HG03097 (cell line): ENCODE measurements at regions not wholly inside any gene's neighbourhood (a gene's known extent, or its start where the extent isn't known, plus 50 kb on each side); places are given as distances from the start of the nearest gene placed in this dataset.
"Not testable (repeated sequence)": the region's sequence is repeated elsewhere in the genome, so short reads cannot be mapped to it uniquely, and the experiment has no call there.

Experiments used
- ATAC-seq: cut with Tn5 transposase; IDR thresholded peaks from one replicate; pipeline ENCODE4 v1.9.1; 2021; ENCODE audit not compliant: unreplicated experiment, low FRiP score

DNA sequence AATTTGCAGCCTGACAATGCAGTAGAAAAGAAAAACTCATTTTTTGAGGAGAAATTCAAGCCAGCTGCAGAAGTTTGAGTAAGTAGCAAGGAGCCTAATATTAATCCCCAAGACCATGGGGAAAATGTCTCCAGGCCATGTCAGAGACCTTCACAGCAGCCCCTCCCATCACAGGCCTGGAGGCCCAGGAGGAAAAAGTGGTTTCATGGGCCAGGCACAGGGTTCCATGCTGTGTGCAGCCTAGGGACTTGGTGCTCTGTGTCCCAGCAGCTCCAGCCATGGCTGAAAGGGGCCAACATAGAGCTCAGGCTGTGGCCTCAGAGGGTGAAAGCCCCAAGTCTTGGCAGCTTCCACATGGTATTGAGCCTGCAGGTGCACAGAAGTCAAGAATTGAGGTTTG, 418.4 kb downstream of the HINT1 start:
- not testable (repeated sequence) for ATAC-seq

DNA sequence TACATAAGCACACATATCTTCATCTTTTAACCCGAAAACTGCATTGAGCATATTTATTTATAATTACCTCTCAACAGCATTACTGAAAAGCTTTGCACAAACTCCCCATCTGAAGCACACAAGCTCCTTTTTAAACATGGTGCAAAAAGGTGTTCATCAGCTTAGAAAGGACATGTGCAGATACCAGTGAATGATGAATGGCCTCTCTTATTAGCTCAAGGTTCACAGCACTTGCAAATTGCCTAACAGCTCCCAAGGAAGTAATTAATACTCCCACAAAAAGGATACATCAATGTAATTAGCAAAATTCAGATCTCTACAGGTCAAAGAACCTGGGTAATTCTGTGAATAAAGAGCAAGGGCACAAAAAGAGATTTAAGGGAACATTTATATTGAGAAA, 422.0 kb downstream of the HINT1 start:
- ATAC-seq, result no peak

DNA sequence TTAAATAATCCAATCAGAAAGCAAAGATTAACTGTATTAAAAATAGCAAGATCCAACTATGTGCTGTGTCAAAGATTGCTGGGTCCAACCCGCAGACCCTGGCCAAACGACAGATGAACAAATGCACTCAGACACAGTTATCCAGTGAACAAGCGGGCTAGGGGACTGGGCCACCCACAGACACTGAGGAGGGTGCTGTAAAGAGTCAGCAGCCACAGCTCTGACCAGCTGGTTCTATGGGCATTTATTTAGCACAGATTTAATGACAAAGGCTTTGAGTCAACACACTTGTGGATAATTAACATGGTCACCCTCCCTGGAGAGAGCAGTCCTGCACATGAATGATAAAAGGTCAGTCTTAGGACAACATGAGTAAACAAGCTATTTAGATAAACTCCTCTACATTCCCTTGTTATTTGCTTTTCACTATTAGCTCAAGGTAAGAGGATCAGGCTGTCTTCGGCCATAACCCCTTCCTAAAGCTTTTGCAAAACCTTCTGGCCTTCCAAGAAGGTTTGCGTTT, 424.9 kb downstream of the HINT1 start:
- no peak for ATAC-seq

DNA sequence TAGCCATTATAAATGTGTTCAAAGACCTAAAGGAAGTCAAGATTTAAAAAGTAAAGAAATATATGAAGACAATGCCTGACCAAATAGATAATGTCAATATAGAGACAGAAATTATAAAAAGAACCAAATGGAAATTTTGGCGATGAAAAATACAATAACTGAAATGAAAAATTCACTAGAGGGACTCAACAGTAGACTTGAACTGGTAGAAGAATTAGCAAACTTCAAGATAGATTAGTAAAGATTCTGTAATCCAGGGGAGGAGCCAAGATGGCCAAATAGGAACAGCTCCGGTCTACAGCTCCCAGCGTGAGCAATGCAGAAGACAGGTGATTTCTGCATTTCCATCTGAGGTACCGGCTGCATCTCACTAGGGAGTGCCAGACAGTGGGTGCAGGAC, 433.2 kb downstream of the HINT1 start:
- no peak for ATAC-seq

DNA sequence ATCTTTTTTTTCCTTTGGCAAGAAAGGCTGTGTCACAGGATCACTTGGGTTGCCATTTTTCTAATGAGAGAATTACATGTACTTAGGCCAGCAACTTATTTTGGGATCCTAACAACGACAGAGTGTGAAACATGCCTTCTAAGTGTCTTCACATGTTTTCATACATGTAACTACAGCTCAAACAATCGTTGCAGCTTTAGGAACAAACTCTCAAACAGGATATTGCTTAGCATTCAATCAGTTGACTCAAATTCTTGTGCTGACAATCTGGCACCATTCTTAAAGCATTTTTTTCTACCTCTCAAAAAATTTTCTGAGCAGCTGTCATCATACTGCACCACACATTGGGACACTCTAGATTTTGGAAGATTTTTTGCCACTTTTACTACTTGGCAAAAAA, 435.5 kb downstream of the HINT1 start:
- no peak for ATAC-seq

DNA sequence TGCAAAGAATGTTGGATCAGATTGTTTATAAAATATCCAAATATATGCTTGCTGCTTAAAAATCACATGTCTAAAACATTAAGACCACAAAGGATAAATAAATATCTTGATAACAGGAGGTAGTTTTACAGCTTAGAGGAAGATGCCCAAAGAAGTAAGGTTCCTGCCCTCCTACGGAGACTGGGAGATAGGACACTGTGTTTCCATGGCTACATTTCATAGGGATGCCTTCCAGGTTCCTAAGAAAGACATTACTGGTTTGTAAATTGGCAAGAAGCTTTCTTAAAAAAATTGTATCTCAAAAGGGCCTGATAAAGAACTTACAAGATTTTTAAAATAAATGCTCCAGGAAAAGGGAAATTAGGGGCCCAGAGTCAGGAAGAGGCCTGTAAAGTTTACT, 437.2 kb downstream of the HINT1 start:
- no peak for ATAC-seq

DNA sequence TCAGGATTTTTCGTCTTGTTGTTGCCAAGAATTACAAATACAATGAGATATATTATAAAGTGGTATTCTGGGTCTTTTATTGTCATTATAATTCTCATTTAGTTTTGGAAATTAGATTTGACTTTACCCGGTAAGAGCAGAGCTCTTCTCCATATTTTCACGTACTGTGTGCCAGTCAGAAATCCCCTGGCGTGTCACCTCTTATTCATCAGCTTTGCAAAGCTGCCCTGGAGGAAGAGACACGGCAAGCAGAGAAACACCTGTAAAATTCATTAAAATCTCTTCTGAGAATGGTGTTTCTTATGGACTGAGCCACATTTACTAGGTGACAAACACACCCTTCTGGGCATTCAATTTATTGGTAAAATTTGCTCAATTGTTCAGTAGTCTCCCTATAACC, 440.4 kb downstream of the HINT1 start:
- no peak for ATAC-seq

DNA sequence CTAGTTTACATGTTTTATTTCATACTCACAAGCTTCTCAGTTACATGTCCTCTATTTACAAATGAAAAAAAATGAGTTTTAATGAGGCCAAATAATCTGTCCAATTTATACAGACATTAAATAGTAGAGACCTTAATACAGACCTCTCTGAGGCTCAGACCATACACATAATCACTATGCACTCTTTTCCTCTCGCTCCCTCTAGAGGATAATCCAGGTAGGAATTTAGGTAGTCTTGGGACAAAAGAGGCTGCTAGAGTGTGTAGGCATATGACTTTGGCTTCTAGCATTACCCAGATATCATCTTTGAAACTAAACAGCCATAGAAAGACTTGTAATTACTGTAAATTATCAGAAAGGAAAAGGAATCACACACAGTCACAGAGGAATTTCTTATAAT, 444.7 kb downstream of the HINT1 start:
- no peak for ATAC-seq

DNA sequence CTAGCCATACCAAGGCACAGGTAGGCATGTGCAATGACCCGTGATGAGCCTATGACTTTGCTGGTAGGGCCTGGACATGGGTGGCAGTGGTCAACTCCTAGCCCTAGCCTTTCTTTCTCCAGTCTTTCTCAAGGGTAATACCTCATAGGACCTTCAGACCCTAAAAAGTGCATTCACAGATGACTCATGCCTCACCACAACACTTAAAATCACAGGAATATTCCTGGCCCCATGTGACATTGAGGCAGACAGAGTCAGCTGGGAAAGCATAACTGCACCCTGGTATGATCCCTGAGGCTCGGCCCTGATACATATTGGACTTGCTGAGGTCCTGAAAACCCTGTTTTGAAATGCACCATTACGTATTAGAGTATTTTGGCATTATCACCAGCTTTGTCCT, 449.5 kb downstream of the HINT1 start:
- ATAC-seq, result no peak

DNA sequence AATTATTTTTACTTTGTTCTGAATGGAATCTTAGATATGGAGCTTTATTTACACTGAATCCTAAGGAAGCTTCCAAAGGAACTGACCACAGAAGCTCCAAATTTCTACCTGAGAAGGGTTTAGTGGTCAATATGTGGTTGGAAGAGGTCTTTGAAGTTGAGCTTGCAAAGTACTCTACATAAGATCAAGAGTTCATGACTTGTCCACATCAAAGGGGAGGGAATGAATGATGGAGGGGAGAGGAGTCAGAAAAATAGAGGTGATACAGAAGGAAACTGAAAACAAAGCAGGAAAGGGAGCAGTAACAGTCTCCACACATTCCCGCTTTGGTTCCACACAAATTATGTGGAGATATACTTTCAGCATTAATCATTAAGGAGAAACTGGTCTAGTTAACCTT, 450.9 kb downstream of the HINT1 start:
- no peak for ATAC-seq

DNA sequence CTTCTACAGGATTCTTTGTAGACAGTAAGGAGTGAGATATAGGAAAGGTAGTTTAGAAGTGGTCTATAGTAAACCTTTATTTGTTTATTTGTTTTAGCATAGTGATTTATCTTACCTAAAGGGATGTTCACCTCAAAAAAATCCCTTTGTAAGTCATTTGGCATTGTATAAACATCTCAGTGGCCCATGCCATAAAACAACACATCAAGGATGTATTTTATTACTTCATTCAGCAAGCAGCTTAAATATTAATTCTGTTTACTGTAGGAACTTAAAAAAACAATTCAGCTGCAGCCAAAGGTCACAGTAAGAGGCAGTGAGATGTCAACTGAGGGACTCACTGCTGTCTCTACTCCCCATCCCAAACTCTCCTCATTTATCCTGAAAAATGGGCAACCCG, 452.7 kb downstream of the HINT1 start:
- no peak for ATAC-seq

DNA sequence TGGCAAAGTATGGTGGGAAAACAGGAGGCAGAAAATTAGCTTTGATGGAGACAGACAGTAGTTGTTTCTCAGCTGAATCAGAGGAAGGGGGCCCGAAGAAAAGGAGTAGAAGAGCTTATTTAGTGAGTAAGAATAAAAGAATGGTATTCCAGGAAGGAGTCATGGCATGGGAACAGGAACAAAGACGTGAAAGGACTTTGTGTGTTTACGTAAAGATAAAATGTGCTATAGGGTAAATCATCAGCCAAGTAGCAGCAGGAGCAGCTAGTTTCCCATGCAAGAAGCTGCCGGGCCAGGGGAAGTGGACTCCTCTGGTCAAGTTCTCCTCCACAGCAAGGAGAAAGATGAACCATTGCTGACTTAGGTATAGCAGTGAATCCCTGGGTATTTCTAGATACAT, 454.5 kb downstream of the HINT1 start:
- no peak for ATAC-seq

DNA sequence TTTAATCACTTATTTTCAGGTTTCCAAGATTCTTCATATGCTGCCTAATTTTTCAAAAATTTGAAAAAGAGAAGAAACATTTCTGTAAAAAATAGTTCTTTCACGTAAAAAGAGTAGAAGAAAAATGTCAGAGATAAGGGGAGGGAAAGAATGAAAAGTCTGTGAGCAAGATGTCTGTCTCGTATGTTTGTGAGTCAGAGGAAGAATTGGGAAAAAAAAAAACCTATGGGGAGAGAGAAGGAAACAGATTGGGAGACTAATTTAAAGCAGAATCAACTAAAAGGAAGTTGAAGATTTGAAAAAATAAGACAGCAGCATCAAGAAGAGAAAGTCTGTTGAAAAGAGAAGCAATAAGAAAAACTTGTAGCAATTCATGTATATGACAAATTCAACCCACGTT, 456.3 kb downstream of the HINT1 start:
- ATAC-seq, result no peak

DNA sequence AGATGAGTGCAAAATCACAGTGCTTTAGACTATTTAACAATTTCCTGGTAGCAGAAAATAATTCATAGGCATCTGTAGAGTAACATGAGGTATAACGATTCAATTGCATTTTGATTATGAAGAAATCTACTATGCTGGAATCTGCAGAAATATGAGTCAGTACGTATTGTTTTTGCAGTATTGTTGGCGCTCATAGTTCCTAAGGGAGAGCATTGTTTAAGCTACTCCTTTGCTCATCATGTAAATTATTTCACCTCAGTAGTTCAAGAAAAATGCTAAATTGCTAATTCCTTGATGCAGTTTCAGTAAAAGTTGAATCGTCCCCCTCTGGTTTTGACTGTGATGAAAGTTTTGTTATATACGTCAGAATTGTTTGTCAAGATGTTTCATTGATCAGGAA, 458.4 kb downstream of the HINT1 start:
- ATAC-seq, result no peak

DNA sequence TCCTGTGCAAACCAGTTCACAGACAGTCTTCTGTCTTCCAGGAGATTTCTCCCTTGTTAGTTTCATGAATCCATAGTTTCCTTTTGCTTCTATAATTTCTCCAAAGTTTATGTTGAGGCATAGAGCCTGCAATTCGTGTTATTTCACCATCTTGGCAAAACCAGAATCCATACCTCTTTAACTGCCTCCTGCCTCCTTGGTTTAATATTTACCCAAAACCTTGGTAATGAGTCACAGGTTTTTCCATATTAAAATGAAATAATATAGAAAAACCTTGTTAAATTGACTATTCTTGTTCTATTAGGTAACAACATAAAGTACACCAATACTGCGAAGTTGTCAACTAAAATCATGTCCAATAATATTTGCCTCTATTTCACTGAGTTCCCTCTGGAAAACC, 459.7 kb downstream of the HINT1 start:
- ATAC-seq, result no peak

DNA sequence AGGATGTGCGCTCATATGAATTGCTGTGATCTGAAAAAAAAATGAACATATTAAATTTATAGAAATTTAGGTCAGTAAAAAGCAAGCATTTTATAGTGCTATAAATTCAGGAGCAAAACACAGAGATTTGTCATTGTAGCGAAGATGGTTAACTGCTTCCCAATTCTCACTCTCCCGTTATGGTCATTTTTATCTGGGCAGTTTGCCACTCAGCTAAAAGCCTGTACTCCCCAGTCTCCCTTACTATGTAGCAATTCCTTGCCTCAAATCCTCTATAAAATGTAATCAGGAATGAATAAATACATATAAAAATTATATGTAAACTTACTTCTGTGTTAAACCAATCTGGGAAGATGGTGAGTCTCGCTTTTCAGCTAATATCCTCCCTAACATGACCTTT, 471.5 kb downstream of the HINT1 start:
- no peak for ATAC-seq

DNA sequence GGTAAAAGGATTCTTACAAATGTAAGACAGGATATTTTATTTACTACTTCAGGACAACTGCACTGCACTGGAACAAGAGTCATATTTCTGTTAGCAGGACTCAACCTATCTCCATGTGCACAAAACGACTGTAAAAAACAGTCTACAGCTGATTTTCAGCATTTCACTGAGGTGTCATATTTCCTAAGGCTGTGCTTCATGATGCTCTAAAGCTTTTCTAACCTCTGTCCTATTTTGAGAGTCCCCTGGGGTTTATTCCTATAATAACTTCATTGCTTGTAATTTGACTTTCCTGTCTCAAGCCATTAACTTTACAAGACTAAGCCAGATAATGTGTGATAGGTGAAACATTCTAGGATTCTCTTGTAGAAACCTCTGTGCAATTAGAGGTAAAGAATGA, 472.3 kb downstream of the HINT1 start:
- no peak for ATAC-seq

DNA sequence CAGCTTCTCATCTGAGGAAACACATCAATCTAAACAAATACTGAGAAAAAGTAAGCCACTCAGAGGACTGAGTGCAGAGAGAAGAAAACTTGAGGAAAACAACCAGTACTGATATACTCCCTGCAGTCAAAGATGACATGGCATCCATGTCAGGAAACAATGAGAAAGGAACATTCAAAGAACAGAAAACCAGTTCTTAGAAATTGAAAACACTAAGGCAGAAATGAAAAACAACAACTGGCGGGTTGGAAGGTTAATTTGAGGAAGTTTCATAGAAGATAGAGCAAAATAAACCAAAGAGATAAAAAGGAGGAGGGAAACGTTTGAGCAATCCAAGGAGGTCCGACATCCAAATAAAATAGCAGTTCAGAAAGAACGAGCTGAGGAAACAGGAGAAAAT, 475.2 kb downstream of the HINT1 start:
- ATAC-seq, result no peak

DNA sequence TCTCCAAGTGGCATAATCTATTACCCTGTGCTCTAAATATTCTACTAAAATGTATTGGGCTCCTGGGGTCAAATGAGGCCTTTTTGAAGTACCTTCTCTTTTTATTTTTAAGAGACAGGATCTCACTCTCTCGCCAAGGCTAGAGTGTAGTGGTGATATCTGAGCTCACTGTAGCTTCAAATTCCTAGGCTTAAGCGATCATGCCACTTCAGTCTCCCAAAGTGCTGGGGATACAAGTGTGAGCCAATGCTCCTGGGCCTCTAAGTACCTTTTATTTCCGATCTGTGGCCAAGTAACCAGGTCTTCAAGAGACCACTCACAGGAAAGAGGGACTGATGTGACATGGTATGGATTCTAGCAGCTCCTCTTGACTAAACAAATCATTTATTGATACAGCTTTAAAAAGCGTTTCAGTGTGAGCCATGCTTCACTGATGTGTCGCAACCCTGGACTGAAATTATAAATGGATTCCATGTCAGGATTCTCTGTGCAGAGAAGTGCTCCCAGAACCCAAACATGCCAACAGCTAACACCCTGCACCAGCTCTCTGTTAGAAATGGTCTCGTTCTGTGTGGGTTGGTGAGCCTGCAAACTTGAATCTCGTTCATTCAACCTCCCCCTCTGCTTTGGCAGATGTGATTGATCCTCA, 477.8 kb downstream of the HINT1 start:
- no peak for ATAC-seq

DNA sequence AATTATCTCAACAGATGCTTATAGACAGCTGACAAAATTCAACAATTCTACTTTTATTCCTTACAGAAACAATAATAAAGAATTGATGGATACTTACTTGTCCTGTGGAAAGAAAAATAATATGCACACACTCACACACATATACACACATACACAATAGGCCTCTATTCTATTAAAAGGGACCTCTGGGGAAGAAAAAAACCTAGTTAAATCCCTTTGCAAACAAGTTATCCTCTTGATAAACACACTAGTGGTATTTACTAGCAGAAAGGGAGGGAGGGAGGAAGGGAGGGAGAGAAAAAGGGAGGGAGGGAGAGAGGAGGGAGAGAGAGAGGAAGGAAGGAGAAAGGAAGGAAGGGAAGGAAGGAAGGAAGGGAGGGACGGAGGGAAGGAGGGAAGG, 486.4 kb downstream of the HINT1 start:
- ATAC-seq, result no peak

DNA sequence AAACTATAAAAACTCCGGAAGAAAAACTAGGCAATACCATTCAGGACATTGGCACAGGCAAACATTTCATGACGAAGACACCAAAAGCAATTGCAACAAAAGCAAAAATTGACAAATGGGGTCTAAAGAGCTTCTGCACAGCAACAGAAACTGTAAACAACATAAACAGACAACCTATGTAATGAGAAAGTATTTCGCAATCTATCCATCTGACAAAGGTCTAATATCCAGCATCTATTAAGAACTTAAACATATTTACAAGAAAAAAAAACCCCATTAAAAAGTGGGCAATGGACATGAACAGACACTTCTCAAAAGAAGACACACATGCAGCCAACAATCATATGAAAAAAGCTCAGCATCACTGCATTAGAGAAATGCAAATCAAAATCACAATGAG, 498.6 kb downstream of the HINT1 start:
- no peak for ATAC-seq

DNA sequence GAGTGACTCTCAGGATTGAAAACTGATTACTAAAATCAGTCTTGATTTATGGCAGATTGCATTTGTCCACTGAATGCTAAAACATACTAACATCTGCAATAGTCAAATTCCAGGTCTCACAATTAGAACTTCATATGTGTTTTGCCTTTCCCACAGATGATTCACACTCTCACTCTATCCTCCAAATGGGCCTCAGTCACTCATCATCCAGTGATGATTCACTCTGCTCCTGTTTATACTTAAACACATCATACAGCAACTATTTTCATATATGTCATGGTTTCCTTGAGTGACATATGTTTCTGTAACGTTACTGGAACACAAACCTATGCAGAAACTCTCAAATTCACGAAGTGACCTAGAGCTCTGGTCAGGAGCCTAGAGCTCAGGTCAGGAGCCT, 512.9 kb downstream of the HINT1 start:
- no peak for ATAC-seq

DNA sequence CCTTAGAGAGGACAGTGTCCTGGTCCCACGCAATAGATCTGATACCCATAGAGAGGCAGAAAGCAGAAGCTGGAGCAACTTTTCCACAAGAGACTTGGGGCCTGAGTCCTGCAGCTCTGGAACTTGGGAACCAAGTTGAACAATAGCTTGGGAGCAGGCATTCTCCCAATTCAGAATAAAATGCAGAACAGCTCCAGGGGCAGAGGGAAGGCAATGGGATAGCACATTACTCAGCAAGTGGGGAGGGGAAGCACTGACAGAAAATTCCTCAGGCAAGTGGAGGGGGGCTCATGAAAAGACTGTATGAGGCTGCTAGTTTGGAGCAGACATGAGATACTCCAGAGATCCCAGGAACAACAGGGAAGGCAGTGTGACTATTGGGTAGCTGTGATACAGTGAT, 513.6 kb downstream of the HINT1 start:
- no peak for ATAC-seq
